Esophagus squamous epithelium (tissue), 4 donors: ENCODE measurements at regions not wholly inside any gene's neighbourhood (a gene's known extent, or its start where the extent isn't known, plus 50 kb on each side); places are given as distances from the start of the nearest gene placed in this dataset.

Experiments
- POLR2A ChIP-seq, 4 donors: fragments of 450-650 bp; IDR thresholded peaks; one replicate each; pipeline ENCODE4 v1.6.1; 2017; ENCODE audit warnings: antibody characterized with exemption in 4 of 4, mild to moderate bottlenecking in 4 of 4, moderate library complexity in 3 of 4
- TF ChIP-seq, protein P1 (sequence below), 6 experiments: fragments of 450-650 bp in 4 of 6; fragments of 200-600 bp in 2 of 6; sonication (generic) in 2 of 6; IDR thresholded peaks; one replicate each; pipeline ENCODE4 v1.5.1; 2016 to 2019; ENCODE audit warnings: antibody characterized with exemption in 6 of 6, mild to moderate bottlenecking in 4 of 6, moderate library complexity in 4 of 6

DNA sequence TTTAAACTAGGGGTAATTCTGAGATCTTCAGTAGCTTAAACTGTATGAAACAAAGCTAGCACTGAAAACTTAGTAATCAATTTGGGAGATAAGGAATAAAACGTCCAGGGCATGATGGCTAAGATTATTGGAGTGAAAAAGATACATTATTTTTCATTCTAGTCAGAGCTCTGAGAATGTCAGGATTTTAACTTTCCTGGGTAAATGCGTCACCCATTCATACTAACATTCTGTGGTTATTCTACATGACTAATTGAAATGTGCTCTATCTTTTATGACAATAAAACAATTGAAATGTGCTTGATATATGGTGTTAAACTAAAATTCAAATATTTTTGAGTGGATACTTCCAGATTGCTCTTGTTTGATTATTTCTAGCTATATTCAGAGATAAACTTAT, 626.0 kb downstream of the EDEM1 start:
- TF ChIP-seq, protein P1, sequence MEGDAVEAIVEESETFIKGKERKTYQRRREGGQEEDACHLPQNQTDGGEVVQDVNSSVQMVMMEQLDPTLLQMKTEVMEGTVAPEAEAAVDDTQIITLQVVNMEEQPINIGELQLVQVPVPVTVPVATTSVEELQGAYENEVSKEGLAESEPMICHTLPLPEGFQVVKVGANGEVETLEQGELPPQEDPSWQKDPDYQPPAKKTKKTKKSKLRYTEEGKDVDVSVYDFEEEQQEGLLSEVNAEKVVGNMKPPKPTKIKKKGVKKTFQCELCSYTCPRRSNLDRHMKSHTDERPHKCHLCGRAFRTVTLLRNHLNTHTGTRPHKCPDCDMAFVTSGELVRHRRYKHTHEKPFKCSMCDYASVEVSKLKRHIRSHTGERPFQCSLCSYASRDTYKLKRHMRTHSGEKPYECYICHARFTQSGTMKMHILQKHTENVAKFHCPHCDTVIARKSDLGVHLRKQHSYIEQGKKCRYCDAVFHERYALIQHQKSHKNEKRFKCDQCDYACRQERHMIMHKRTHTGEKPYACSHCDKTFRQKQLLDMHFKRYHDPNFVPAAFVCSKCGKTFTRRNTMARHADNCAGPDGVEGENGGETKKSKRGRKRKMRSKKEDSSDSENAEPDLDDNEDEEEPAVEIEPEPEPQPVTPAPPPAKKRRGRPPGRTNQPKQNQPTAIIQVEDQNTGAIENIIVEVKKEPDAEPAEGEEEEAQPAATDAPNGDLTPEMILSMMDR (IDR thresholded peaks at IDR 0.05) = no peak
- TF ChIP-seq POLR2A (IDR thresholded peaks at IDR 0.05) = no peak
